Mesodermal cell (in vitro differentiated cells): ENCODE measurements at regions not wholly inside any gene's neighbourhood (a gene's known extent, or its start where the extent isn't known, plus 50 kb on each side); places are given as distances from the start of the nearest gene placed in this dataset.

Experiments
- H3K27ac ChIP-seq: 2 replicates; pipeline ENCODE4 v1.7.0; 2013; ENCODE audit warnings: mild to moderate bottlenecking, low read depth, low read length, moderate library complexity; ENCODE audit not compliant: severe bottlenecking
- H3K36me3 ChIP-seq: 2 replicates; pipeline ENCODE4 v1.7.1; 2013; ENCODE audit warnings: mild to moderate bottlenecking, low read length, moderate library complexity; ENCODE audit not compliant: control insufficient read depth, insufficient read depth
- H3K4me1 ChIP-seq: one replicate; pipeline ENCODE4 v1.7.1; 2013; ENCODE audit warnings: mild to moderate bottlenecking, low read length; ENCODE audit not compliant: insufficient read depth, control insufficient read depth, poor library complexity, severe bottlenecking
- H3K4me3 ChIP-seq: 2 replicates; pipeline ENCODE4 v1.7.0; 2013; ENCODE audit warnings: low read length, control low read depth, mild to moderate bottlenecking; ENCODE audit not compliant: insufficient read depth, poor library complexity, severe bottlenecking; ENCODE audit errors: extremely low read depth
- H3K9me3 ChIP-seq: 2 replicates; pipeline ENCODE4 v1.7.1; 2013; ENCODE audit warnings: mild to moderate bottlenecking, low read length, moderate library complexity; ENCODE audit not compliant: control insufficient read depth
- WGBS, 2 experiments: methylation state at CpG; one replicate each; pipeline ENCODE4 v1.1.5; 2013; ENCODE audit warnings: missing lambda C conversion rate in 2 of 2; ENCODE audit not compliant: insufficient coverage in 2 of 2; 5-methylcytosine and 5-hydroxymethylcytosine counted together

DNA sequence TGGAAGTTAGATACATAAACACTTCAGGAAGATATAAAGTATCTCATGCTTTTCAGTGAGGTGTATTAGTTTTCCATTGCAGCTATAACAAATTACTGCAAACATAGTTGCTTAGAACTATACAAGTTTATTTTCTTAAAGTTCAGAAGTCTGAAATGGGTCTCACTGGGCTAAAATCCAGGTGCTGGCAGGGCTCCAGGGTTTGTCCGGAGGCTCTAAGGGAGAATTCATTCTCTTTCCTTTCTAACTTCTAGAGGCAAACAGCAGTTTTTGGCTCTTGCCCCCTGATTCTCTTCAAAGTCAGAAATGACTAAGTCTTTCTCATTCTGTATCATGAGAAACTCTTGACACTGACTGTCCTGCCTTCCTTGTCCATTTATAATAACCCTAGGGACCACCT is 138.8 kb downstream of the AASDHPPT start:
- WGBS, 2 experiments, result 100% methylated on average over 1 of the region's 1 CpG

DNA sequence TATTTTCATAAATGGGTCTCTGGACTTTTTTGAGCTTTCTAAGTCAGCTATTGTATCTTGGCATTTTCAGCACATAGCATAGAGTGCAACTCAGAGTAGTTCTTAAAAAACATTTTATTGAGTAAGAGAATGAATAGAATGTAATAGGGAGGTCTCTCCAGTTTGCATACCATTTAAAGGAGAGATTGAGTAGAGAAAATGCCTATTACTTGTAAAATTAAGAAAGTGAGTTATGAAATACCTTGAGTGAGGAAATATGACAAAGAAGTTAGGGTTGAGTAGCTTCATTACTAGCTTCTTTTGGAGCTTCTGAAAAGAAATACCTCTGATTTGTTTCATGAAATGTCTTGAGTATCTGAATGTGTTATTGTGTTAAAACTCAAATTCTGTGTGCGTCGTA is 140.0 kb downstream of the AASDHPPT start:
- Histone ChIP-seq H3K4me3 (no peak overlapping the region), H3K27ac (no peak overlapping the region), H3K4me1 (no peaks in the 10 kb centered on the region), H3K9me3 (peaks cover 2% of the 10 kb centered on the region), H3K36me3 (no peaks in the 10 kb centered on the region)
- WGBS, 2 experiments, result 88 to 96% methylated on average over 2 of the region's 2 CpGs

More for the DNA sequence above, 138.8 kb downstream of the AASDHPPT start:
- Histone ChIP-seq H3K4me3 (no peak overlapping the region), H3K9me3 (no peaks in the 10 kb centered on the region), H3K36me3 (no peaks in the 10 kb centered on the region), H3K27ac (no peak overlapping the region), H3K4me1 (no peaks in the 10 kb centered on the region)

DNA sequence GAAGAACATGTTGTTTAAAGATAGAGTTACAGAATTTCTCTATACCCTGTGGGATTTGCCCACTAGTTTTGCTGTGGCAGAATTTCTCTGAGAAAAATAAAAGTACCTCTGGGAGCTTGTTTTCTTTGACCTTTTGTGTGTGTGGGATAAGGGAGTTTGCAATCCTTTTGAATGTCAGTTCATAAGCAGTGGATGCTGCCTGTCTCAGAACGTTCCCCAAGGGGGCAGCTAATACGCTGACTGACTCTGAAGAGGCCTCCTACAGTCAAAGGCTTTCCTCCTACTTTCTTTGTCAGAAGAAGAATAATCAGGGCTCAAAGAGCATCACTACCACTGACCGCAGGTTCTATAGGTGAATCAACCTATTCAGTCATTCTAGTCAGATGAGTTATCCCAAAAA is 140.6 kb downstream of the AASDHPPT start:
- no peaks in the 10 kb centered on the region for H3K4me1 ChIP-seq
- peaks cover 9% of the 10 kb centered on the region for H3K9me3 ChIP-seq
- H3K36me3 ChIP-seq, result no peaks in the 10 kb centered on the region
- no peak overlapping the region for H3K4me3 ChIP-seq
- 95 to 100% methylated on average over 2 of the region's 3 CpGs for WGBS, 2 experiments
- no peak overlapping the region for H3K27ac ChIP-seq

DNA sequence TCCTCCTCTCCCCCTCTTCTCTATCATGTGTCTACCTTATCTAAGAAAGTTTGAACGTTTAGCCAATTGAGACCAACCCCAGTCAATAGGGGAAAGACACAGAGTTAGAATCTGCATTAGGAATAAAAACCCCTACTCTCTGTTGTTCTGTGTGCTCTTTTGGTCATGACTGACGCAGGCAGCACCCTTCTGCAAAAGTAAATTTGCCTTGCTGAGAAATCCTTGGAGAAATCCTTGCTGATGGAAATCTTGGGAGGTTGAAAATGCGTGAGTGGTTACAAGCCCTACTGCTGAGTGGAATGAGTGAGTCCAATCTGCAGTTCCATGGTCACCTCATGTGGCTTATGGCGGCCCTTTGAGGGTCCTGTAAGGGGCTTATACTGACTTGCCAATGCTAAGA is 145.2 kb downstream of the AASDHPPT start:
- Histone ChIP-seq H3K9me3 (peaks cover 14% of the 10 kb centered on the region), H3K27ac (no peak overlapping the region), H3K4me3 (no peak overlapping the region), H3K36me3 (no peaks in the 10 kb centered on the region), H3K4me1 (no peaks in the 10 kb centered on the region)
- WGBS, 2 experiments, result 92 to 96% methylated on average over 3 to 4 of the region's 4 CpGs

DNA sequence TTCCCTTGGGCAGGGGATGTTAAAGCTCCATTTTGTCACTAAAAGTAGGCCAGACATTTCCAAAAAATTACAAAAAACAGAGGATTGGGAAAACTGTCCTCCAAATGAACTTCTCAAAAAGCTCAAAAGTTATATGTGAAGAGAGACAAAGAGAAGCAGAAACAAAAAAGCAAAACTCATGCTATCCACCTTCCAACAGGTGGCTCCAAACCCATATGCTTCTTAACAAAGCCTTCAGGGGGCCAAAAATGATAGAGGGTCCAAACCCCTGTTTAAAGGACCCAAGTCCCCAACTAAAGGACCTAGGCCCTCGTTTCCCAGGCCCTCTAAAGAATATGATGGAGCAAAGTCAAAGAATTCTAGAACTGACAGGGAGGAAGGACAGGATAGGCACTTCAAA is 146.7 kb downstream of the AASDHPPT start:
- WGBS, 2 experiments, result 0% methylated on average over 1 of the region's 1 CpG; no CpG with 5 or more reads in 1 of the 2 experiments
- Histone ChIP-seq H3K4me1 (no peaks in the 10 kb centered on the region), H3K9me3 (peaks cover 19% of the 10 kb centered on the region), H3K36me3 (no peaks in the 10 kb centered on the region), H3K27ac (no peak overlapping the region), H3K4me3 (no peak overlapping the region)

DNA sequence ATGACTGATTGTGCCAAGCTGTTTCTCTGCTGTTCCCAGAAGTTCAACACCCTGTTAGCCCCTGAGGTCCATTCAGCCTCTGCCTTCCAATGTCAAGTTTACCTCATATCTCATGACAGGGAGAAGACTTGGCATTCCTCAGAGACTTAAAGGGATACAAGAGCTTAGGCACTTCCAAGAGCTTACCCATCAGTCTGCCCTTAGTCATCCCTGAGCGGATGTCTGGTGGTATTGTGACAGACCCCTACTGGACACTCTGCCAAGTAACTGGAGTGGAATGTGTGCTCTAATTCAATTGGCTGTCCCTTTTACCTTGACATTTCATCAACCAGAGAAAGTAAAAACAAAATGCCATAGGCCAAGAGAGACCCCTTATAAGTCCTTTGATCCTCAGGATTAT is 151.5 kb downstream of the AASDHPPT start:
- Histone ChIP-seq H3K9me3 (peaks cover 22% of the 10 kb centered on the region), H3K36me3 (no peaks in the 10 kb centered on the region), H3K4me1 (no peaks in the 10 kb centered on the region), H3K27ac (no peak overlapping the region), H3K4me3 (no peak overlapping the region)
- WGBS, 2 experiments, result no CpG with 5 or more reads among the region's 1 CpG

DNA sequence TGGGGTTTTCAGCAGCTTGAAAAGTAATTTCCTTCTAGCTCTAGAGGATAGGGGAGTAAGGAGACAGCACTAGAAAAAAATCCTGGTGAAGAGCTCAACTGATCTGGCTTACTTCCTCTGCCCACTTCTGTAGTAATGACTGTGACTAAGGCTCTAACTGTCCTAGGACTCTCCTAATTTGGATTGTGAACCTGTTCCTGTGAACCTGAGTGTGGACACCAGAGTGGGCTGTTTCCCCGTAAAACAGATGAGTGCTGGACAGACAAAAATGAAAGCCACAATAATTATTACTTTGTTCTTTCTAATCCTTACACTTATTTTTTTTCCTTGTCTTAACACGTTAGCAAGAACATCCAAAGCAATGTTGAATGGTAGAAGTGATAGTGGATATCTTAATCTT is 154.1 kb downstream of the AASDHPPT start:
- Histone ChIP-seq H3K4me1 (no peaks in the 10 kb centered on the region), H3K9me3 (peaks cover 22% of the 10 kb centered on the region), H3K36me3 (no peaks in the 10 kb centered on the region), H3K4me3 (no peak overlapping the region), H3K27ac (no peak overlapping the region)
- WGBS, 2 experiments, result 80% methylated on average over 1 of the region's 2 CpGs; no CpG with 5 or more reads in 1 of the 2 experiments

DNA sequence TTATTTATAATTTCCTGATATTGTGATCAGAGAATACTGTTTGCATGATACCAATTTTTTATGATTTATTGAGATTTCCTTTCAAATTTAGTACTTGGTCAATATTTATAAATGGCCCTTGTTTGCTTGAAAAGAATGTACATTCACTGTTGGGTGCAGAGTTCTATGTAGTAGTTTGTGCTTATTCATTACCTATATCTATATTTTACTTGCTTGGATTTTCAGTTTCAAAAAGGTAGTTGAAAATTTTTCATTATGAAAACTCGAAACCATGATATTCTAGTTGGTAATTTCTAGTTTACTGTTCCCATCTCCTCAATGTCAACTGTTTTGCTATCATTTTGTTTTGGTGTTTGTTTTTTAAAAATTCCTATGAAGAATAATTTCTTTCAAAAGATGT is 155.7 kb downstream of the AASDHPPT start:
- WGBS, 2 experiments, result no CpG with 5 or more reads among the region's 1 CpG

DNA sequence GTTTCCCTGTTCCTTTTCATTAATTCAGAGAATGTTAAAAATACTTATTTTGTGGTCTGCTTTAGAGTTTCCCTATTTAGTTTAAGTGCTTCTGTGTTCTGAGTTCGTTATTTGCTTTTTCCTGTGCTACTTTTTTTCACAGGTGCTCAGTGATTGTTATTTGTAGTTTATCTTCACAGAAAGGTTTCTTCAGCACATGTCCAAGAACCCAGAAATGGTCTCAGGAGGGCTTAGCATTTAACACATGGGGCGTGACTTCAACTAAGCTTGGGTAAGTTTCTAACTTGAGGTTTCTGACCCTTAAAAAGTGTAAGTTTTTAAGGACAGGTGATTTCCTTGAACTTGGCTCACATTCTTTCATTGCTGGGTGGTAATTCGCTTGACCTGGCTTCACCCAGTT is 157.3 kb downstream of the AASDHPPT start:
- WGBS, 2 experiments, result 89 to 100% methylated on average over 1 to 2 of the region's 3 CpGs
- H3K36me3 ChIP-seq, result no peaks in the 10 kb centered on the region

More for the DNA sequence above, 155.7 kb downstream of the AASDHPPT start:
- H3K4me1 ChIP-seq, result no peaks in the 10 kb centered on the region
- peaks cover 22% of the 10 kb centered on the region for H3K9me3 ChIP-seq
- no peak overlapping the region for H3K4me3 ChIP-seq
- H3K27ac ChIP-seq, result no peak overlapping the region
- H3K36me3 ChIP-seq, result no peaks in the 10 kb centered on the region

DNA sequence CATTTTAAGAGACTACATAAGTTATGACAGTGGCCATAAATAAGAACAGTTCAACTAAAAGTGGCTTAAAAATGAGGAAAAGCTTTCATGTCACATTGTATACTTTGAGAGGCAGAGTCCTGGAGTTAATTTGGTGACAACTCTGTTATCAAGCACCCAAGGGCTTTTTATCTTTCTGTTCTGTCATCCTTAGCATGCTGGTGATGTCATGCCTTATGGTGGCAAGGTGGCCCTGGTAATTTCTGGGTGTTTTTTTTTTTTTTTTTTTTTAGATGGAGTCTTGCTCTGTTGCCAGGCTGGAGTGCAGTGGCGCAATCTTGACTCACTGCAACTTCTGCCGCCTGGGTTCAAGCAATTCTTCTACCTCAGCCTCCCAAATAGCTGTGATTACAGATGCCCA is 158.8 kb downstream of the AASDHPPT start:
- no CpG with 5 or more reads among the region's 2 CpGs for WGBS, 2 experiments
- no peaks in the 10 kb centered on the region for H3K9me3 ChIP-seq
- no peaks in the 10 kb centered on the region for H3K4me1 ChIP-seq

More for the DNA sequence above, 157.3 kb downstream of the AASDHPPT start:
- H3K9me3 ChIP-seq, result peaks cover 12% of the 10 kb centered on the region
- no peak overlapping the region for H3K27ac ChIP-seq
- no peak overlapping the region for H3K4me3 ChIP-seq
- H3K4me1 ChIP-seq, result no peaks in the 10 kb centered on the region

DNA sequence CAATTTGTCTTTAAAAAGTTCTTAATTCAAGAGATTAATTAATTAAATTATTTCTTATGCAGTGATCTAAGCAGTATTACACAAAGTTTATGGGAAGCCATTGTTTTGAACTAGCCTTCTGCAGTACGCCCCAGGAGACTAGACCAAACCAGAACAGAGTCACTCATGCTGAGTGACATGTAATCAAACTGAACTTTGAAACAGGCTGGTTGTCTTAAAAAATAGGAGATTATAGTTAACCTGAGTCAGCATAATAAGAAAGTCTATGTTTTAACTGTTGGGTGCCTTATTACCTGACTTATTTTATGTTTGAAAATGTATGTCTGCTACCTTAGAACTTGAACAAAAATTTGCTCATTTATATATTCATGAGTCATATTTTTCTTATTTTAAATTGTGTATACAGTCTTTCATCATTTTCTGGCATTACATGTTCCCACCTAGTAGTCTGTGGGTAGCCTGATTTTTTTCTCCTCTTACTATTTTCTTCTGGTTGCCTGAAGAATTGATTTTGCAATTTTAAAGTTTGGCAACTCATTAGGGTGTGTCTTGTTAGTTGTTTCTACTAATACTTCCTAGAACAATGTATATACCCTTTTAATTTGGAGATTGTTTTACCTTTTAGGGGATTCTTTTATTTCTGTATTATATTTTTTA is 161.4 kb downstream of the AASDHPPT start:
- whole genome bisulfite sequencing, 2 experiments, result 83% methylated on average over 1 of the region's 1 CpG; no CpG with 5 or more reads in 1 of the 2 experiments
- no peak overlapping the region for H3K4me3 ChIP-seq
- no peaks in the 10 kb centered on the region for H3K9me3 ChIP-seq
- H3K36me3 ChIP-seq, result no peaks in the 10 kb centered on the region
- H3K4me1 ChIP-seq, result no peaks in the 10 kb centered on the region
- no peak overlapping the region for H3K27ac ChIP-seq

More for the DNA sequence above, 158.8 kb downstream of the AASDHPPT start:
- H3K4me3 ChIP-seq, result no peak overlapping the region
- H3K27ac ChIP-seq, result no peak overlapping the region
- no peaks in the 10 kb centered on the region for H3K36me3 ChIP-seq
